ENCODE measurements at regions not wholly inside any gene's neighbourhood (a gene's known extent, or its start where the extent isn't known, plus 50 kb on each side); places are given as distances from the start of the nearest gene placed in this dataset.

DNA sequence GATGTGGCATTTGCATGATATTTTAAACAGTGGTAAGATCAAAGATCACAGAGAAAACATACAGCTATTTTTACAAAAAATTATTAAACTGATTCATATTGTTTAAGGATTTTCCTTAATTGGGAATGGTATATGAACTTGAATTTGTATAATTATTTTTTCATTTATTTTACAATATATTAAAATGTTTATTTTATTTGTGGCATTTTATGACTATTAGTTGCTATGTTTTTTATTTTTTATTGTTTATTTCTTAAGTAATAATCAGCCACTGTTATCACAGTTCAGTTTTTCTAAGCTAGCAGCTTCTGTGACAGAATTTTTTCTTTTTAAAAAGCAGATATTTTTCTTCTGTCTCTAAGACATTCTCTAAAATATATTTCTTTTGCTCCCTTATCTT is 387.0 kb upstream of the KHDRBS2 start:
- DNase-seq (ENCODE audit: low read depth, low spot score) (no peak), ATAC-seq (no peak)
- intact Hi-C loops (cut with micrococcal nuclease) = no loop called here
- ChIA-PET RAD21 (ENCODE audit: low non-redundant PET in 1 of 2, low total read pairs in 2 of 2, uncharacterized antibody in 2 of 2, unreplicated experiment in 2 of 2) (no interaction called here), POLR2A (no interaction called here), CTCF (no interaction called here)
- no peaks in the 10 kb centered on the region for H3K9me2 ChIP-seq (ENCODE audit: insufficient read depth)
- H3K4me3 ChIP-seq (replicated peaks in 1 of 2; ENCODE audit: low read depth in 1 of 2, low read length in 2 of 2) = no peak overlapping the region
- peaks cover 4 to 21% of the 10 kb centered on the region in 2 experiments; a peak in 3 of 4 replicates for H3K9me3 ChIP-seq (ENCODE audit: control insufficient read depth in 1 of 2, insufficient read depth in 1 of 2, low read depth in 1 of 2, low read length in 2 of 2)
- no peaks in the 10 kb centered on the region for H4K20me1 ChIP-seq (ENCODE audit: insufficient read depth)
- no peak overlapping the region for H2AFZ ChIP-seq (ENCODE audit: low read depth, low read length, poor library complexity, severe bottlenecking)
- no peaks in the 10 kb centered on the region for H3K79me2 ChIP-seq (ENCODE audit: insufficient read depth, low read length)
- H3K4me1 ChIP-seq (ENCODE audit: control insufficient read depth in 1 of 2, insufficient read depth in 2 of 2, low read length in 2 of 2) = no peaks in the 10 kb centered on the region
- no peak overlapping the region for H3K27ac ChIP-seq (ENCODE audit: low read depth, low read length)
- TF ChIP-seq CBX3 (IDR thresholded peaks at IDR 0.05; ENCODE audit: low read depth) (no peak), POLR2A (IDR thresholded peaks at IDR 0.05; ENCODE audit: borderline replicate concordance, extremely low read depth, insufficient read depth, insufficient read length) (no peak), EZH2 (IDR thresholded peaks at IDR 0.05) (no peak), SIN3A (IDR thresholded peaks at IDR 0.05; ENCODE audit: low read depth) (no peak), TCF7L2 (IDR thresholded peaks at IDR 0.05; ENCODE audit: borderline replicate concordance, extremely low read depth, insufficient read depth, insufficient read length) (no peak), CEBPB (IDR thresholded peaks at IDR 0.05; ENCODE audit: low read depth) (no peak), POLR2AphosphoS5 (IDR thresholded peaks at IDR 0.05; ENCODE audit: low read depth, low read length) (no peak), SRF (IDR thresholded peaks at IDR 0.05; ENCODE audit: low read depth) (no peak), EZH2phosphoT487 (IDR thresholded peaks at IDR 0.05; ENCODE audit: borderline replicate concordance) (no peak), ZNF274 (IDR thresholded peaks at IDR 0.05; ENCODE audit: low read depth, low read length) (no peak), JUND (IDR thresholded peaks at IDR 0.05) (no peak), SP1 (IDR thresholded peaks at IDR 0.05; ENCODE audit: low read depth) (no peak), FOSL1 (IDR thresholded peaks at IDR 0.05; ENCODE audit: low read depth) (no peak), YY1 (IDR thresholded peaks at IDR 0.05; ENCODE audit: extremely low read depth, insufficient replicate concordance, low read depth, low read length) (no peak), ZFX (IDR thresholded peaks at IDR 0.05) (no peak), RAD21 (IDR thresholded peaks at IDR 0.05; ENCODE audit: low read depth) (no peak)
- TF ChIP-seq, protein P1, sequence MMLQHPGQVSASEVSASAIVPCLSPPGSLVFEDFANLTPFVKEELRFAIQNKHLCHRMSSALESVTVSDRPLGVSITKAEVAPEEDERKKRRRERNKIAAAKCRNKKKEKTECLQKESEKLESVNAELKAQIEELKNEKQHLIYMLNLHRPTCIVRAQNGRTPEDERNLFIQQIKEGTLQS (IDR thresholded peaks at IDR 0.05) = no peak
- TF ChIP-seq, protein P2, sequence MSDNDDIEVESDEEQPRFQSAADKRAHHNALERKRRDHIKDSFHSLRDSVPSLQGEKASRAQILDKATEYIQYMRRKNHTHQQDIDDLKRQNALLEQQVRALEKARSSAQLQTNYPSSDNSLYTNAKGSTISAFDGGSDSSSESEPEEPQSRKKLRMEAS (IDR thresholded peaks at IDR 0.05) = no peak
- TF ChIP-seq, protein P3, sequence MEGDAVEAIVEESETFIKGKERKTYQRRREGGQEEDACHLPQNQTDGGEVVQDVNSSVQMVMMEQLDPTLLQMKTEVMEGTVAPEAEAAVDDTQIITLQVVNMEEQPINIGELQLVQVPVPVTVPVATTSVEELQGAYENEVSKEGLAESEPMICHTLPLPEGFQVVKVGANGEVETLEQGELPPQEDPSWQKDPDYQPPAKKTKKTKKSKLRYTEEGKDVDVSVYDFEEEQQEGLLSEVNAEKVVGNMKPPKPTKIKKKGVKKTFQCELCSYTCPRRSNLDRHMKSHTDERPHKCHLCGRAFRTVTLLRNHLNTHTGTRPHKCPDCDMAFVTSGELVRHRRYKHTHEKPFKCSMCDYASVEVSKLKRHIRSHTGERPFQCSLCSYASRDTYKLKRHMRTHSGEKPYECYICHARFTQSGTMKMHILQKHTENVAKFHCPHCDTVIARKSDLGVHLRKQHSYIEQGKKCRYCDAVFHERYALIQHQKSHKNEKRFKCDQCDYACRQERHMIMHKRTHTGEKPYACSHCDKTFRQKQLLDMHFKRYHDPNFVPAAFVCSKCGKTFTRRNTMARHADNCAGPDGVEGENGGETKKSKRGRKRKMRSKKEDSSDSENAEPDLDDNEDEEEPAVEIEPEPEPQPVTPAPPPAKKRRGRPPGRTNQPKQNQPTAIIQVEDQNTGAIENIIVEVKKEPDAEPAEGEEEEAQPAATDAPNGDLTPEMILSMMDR (IDR thresholded peaks at IDR 0.05 in 2 of 3, conservative IDR thresholded peaks at IDR 0.05 in 1 of 3; ENCODE audit: borderline replicate concordance in 1 of 3, insufficient read depth in 1 of 3, low read depth in 2 of 3, low read length in 2 of 3) = no peak
- TF ChIP-seq, protein P4, sequence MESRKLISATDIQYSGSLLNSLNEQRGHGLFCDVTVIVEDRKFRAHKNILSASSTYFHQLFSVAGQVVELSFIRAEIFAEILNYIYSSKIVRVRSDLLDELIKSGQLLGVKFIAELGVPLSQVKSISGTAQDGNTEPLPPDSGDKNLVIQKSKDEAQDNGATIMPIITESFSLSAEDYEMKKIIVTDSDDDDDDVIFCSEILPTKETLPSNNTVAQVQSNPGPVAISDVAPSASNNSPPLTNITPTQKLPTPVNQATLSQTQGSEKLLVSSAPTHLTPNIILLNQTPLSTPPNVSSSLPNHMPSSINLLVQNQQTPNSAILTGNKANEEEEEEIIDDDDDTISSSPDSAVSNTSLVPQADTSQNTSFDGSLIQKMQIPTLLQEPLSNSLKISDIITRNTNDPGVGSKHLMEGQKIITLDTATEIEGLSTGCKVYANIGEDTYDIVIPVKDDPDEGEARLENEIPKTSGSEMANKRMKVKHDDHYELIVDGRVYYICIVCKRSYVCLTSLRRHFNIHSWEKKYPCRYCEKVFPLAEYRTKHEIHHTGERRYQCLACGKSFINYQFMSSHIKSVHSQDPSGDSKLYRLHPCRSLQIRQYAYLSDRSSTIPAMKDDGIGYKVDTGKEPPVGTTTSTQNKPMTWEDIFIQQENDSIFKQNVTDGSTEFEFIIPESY (IDR thresholded peaks at IDR 0.05; ENCODE audit: extremely low read depth, insufficient replicate concordance, low read length) = no peak
- H3K36me3 ChIP-seq (ENCODE audit: control insufficient read depth in 1 of 2, insufficient read depth in 2 of 2, low read length in 2 of 2) = no peaks in the 10 kb centered on the region
- no peak overlapping the region for H3K9ac ChIP-seq (ENCODE audit: low read length)
- H3K27me3 ChIP-seq (ENCODE audit: insufficient read depth, low read length) = no peaks in the 10 kb centered on the region
- no TSS peak for BruUV-seq (replicated peaks)
- no peak overlapping the region for H3K4me2 ChIP-seq (ENCODE audit: low read length)
